Ureter (tissue), 1 donor: ENCODE measurements at regions not wholly inside any gene's neighbourhood (a gene's known extent, or its start where the extent isn't known, plus 50 kb on each side); places are given as distances from the start of the nearest gene placed in this dataset.

ENCODE experiments used
- DNase-seq: peaks from one replicate; pipeline ENCODE4 v3.0.0-alpha.2; 2020; ENCODE audit warnings: low spot score
- donor health status: DM: yes; HTN: yes; CAD: no.

- DNase-seq: no peak
These were observed 345.4 kb upstream of the ARRDC4 start for GRCh38 chr15:97615114-97615513.

GRCh38 chr15:97623091-97623661, 337.3 kb upstream of the ARRDC4 start:
- no peak for DNase-seq

GRCh38 chr15:97627634-97628033, 332.9 kb upstream of the ARRDC4 start:
- DNase-seq: no peak

DNA sequence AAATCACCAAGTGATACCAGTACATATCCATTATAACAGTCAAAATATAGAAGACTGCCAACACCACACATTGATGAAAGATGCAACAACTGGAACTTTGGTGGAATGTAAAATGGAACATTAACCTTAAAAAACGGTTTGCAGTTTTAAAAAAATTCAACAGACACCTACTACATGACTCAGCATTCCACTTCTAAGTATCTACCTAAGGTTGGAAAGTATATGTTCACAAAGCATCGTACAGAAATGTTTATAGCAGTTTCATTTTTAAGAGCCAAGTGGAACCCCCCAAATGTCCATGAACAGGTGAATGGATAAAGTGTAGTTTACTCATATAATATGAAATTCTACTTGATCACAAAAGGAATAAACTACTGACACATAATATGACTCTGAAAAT, 314.7 kb upstream of the ARRDC4 start:
- DNase-seq: no peak

GRCh38 chr15:97648728-97649127, 311.8 kb upstream of the ARRDC4 start:
- no peak for DNase-seq

DNA sequence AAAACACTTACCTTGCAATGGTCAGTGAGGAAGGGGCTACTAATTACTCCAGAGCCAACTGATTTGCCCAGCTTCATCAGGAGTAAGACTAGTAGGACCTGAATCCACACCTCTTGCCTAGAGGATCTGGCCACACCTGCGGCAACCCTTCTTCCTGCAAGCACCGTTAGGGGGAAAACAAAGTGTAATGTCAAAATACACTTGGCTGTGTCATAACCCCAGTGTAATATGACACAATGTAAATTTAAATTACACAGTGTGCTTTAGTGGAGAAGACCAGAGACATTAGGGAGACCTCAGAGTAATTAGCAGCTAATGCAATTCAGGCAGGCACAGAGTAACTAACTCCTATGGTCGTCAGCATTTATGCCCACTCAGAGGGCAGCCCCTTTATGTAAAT, 308.5 kb upstream of the ARRDC4 start:
- no peak for DNase-seq

GRCh38 chr15:97652700-97653167, 307.8 kb upstream of the ARRDC4 start:
- DNase-seq: no peak

DNA sequence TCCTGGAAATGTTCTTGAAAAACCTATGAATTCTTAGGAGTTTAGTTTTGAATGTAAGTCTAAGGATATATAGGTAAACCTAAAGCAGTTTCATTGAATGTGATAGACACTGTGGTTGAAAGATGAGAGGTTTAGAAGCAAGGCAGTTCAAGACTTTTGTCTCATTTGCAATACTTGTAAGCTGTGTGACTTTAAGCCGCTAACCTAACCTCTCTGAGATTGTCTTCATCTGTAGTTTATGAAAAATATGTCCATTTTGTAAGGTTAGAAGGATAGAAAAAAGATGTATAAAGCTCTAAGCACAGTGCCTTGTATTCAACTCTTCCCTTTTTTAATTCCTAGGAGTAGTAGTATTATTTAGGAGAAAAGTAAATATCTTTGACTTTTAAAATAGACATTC, 306.6 kb upstream of the ARRDC4 start:
- DNase-seq: no peak

DNA sequence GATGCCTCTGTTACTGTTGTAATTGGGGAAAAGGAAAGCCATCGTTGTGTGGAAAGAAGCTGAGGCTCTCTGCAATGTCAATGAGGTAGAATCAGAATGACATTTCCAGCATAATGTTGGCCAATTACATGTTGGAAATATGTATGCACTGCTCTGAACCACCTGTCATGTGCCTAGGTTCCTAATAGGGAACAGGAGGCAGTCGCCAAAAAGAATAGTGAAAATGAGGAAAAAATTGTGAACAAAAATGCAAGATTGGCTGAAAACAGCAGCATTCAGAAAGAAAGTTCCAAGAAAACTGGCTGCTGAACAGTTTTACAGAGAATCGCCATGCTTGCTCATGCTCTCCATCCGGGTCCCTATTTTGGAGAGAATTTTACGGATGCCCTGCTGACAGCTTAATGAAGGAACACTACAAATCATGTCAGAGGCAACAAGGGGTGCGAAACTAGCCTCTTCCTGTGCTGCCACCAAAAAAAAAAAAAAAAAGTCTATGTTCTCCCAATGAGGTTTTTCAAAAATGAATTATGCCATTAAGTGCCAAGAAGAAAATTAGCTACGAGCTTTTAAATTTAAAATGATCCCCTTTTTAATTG, 305.9 kb upstream of the ARRDC4 start:
- DNase-seq: no peak

DNA sequence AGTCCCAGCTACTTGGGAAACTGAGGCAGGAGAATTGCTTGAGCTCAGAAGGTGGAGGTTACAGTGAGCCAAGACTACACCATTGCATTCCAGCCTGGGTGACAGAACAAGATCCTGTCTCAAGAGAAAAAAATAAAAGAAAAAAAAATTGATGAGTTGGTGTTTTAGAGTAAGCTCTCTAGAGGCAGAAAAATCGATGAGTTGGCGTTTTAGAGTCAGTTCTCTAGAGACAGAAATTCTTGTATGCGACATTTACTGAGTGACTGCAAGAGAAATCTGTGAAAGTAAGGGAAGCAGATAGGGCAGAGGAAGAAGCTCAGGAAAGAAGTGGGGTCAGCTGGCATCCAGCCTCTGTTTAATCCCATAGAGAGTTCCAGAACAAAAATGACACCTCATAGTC, 298.7 kb upstream of the ARRDC4 start:
- DNase-seq: no peak

DNA sequence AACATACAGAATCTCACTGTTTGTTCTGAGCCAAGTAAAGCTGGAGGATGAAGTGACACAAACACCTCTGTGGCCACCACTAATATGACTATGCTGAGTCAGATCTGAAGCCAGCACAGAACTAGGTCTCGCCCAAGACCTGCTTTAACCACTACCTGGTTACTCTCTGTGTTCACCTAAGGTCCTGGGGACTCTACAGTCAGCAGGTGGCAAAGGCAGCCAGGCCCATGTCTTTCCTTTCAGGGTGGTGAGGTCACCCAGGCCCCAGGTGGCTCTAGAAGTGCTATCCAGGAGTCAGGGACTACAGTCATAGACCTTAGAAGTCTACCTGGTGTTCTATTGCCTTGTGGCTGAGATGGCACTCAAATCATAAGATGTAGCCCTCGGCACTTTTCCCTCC, 287.9 kb upstream of the ARRDC4 start:
- DNase-seq: no peak

GRCh38 chr15:97678656-97679055, 281.8 kb upstream of the ARRDC4 start:
- DNase-seq: no peak

DNA sequence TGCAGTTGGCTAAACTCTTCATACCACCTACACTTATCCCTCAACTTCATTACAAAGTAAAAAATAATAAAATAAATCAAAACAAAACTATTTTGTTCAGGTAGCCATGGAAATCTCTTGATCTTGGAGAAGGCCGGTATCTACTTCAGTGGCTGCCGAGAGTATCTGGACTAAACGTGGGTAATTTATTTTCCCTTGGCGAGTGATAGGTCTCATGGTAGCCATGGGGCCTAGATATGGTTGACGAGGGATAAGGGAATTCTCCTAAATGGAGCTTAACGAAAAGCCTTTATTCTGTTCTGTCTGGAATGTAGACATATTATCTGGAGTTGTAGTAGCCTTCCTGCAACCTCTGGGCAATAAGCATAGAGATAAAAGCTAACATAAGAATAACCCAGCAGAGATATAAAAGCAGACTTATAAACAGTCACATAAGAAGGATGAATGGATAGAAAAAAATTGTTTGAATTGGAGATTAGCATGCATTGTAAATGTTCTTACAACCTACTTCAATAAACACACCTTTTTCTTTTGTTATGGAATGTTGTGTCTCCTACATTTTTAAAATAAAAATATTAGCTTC, 281.3 kb upstream of the ARRDC4 start:
- no peak for DNase-seq

GRCh38 chr15:97680606-97681220, 279.8 kb upstream of the ARRDC4 start:
- DNase-seq: no peak

DNA sequence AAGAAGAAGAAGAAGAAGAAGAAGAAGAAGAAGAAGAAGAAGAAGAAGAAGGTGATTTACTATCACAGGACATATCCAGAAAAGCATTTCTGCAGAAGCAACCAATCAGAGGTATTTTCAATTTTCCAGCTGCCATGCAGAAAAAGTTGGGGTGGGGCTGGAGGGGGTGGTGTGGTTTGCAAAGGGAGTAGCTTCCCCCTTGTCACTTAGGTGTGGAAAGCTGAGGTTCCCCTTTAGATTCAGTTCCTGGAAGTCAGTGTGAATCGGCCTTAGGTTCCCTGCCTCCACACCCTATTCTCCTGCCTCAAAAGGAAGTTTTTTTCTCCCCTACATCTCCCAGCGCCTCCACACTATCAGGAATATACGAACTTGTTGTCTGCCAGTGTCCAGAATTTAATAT, 276.7 kb upstream of the ARRDC4 start:
- no peak for DNase-seq

DNA sequence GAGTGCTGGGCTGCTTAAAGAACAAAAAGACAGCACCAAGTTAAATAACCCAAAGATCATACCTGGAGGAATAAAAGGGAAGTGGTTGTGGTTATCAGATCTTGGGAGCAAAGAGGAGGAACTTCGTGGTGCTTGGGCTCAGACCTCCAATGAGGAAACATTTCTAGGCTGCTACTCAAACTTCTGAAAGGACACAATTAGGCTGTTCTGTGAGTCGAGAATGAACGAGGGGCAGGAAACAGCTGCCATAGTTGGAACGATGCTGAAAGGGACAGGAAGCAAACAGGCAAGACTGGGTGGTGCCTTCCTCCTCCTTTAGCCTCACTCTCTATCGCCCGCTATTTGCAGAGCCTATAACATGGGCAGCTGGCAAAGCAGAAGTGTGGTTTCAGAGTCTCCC, 276.3 kb upstream of the ARRDC4 start:
- DNase-seq: no peak

- no peak for DNase-seq
These were observed 274.2 kb upstream of the ARRDC4 start for GRCh38 chr15:97686324-97686723.

- DNase-seq: no peak
These were observed 272.8 kb upstream of the ARRDC4 start for GRCh38 chr15:97687654-97688053.

GRCh38 chr15:97688177-97688576, 272.3 kb upstream of the ARRDC4 start:
- no peak for DNase-seq

DNA sequence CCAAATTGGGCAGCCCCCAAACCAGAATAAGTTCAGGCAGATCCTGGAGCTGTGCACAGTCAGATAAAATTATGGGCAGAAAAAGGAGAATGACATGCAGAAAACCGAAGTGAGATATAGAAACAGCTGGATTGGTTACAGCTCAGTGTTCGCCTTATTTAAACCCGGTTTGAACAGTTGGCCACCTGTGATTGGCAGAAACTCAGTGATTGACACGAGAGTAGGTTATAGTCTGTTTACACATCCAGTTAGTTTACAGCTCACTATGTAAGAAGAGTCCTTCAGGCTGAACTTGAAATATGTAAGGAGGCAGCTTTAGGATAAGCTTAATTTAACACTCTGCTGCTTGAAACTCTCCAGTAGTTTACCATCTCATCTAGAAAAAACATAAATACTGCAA, 271.6 kb upstream of the ARRDC4 start:
- DNase-seq: no peak

DNA sequence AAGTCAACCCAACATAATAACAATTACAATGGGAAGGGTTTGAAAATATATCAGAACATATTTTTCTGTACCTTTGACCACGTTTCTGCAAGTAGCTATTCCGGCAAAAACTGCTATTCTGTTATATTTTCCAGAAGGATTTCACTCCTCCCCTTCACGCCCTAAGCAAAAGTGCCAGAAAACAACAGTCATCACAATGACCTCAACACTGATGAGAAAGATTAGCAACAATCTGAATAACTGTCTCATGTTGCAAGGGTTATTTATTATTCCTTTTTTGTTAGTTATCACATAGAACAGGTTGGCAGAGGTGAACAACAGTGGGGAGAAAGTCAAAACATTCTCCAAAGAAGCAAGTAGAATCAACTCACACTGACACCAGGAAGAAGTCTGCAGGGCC, 269.4 kb upstream of the ARRDC4 start:
- no peak for DNase-seq

DNA sequence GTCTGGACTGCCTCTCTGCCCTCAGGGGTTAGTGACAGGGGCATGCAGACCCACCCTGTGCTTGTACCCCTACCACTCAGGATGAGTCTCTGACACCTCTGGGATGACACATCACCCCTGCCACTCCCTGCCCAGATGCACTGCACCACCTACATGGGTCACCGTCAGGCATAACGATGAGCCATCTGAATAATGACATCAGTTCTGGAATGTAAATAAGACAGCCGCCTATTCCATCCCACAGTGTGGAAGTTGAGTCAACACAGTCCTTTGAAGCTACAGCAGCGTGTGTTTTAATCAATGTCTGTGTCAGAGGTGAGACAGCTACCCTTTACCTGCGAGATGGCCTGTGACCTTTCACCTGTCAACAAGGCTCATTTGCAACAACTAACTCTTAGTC, 268.7 kb upstream of the ARRDC4 start:
- DNase-seq: no peak

GRCh38 chr15:97692301-97693015, 268.0 kb upstream of the ARRDC4 start:
- DNase-seq: no peak
